HEK293T (cell line): ENCODE measurements at regions not wholly inside any gene's neighbourhood (a gene's known extent, or its start where the extent isn't known, plus 50 kb on each side); places are given as distances from the start of the nearest gene placed in this dataset.
"Not testable (repeated sequence)": the region's sequence is repeated elsewhere in the genome, so short reads cannot be mapped to it uniquely, and the experiment has no call there.

Experiments
- ARNT ChIP-seq: fragments of 450-650 bp; IDR thresholded peaks from 2 replicates; pipeline ENCODE4 v1.6.1; 2017; ENCODE audit warnings: mild to moderate bottlenecking
- BHLHE40 ChIP-seq: fragments of 450-650 bp; IDR thresholded peaks from 2 replicates; pipeline ENCODE4 v1.6.1; 2016; ENCODE audit warnings: mild to moderate bottlenecking, moderate library complexity, borderline replicate concordance
- FOXA1 ChIP-seq: fragments of 450-650 bp; IDR thresholded peaks from 2 replicates; pipeline ENCODE4 v1.6.1; 2016; ENCODE audit warnings: mild to moderate bottlenecking
- SUZ12 ChIP-seq: fragments of 450-650 bp; IDR thresholded peaks from 2 replicates; pipeline ENCODE4 v1.6.1; 2016; ENCODE audit warnings: mild to moderate bottlenecking

- not testable (repeated sequence) for TF ChIP-seq ARNT, BHLHE40, FOXA1, SUZ12
Measured at GRCh38 chr7:67936447-67936846, 939.8 kb downstream of the TYW1 start.
